H9 (cell line): ENCODE measurements at regions not wholly inside any gene's neighbourhood (a gene's known extent, or its start where the extent isn't known, plus 50 kb on each side); places are given as distances from the start of the nearest gene placed in this dataset.

Experiments used
- DNase-seq: peaks from one replicate; pipeline ENCODE4 v3.0.0-alpha.2; 2017
- H2AFZ ChIP-seq: one replicate; pipeline ENCODE4 v1.6.1; 2013; ENCODE audit warnings: mild to moderate bottlenecking, low read length, control low read depth, moderate library complexity
- H2AK5ac ChIP-seq: 2 replicates; pipeline ENCODE4 v1.6.1; 2013; ENCODE audit warnings: low read length, control low read depth, mixed read lengths; ENCODE audit not compliant: insufficient read length
- H2BK120ac ChIP-seq: one replicate; pipeline ENCODE4 v1.6.1; 2013; ENCODE audit warnings: low read depth, mild to moderate bottlenecking, low read length, control low read depth, inconsistent platforms; ENCODE audit not compliant: poor library complexity, severe bottlenecking
- H2BK12ac ChIP-seq: 2 replicates; pipeline ENCODE4 v1.6.1; 2013; ENCODE audit warnings: low read length, control low read depth, mixed read lengths, low read depth; ENCODE audit not compliant: insufficient read length
- H2BK15ac ChIP-seq: 2 replicates; pipeline ENCODE4 v1.6.1; 2013; ENCODE audit warnings: low read depth, low read length, control low read depth
- H2BK20ac ChIP-seq: one replicate; pipeline ENCODE4 v1.6.1; 2013; ENCODE audit warnings: low read depth, mild to moderate bottlenecking, low read length, control low read depth, inconsistent platforms; ENCODE audit not compliant: poor library complexity, severe bottlenecking
- H2BK5ac ChIP-seq: 2 replicates; pipeline ENCODE4 v1.6.1; 2013; ENCODE audit warnings: low read length, control low read depth, mixed read lengths; ENCODE audit not compliant: insufficient read length
- H3K14ac ChIP-seq: 2 replicates; pipeline ENCODE4 v1.6.1; 2013; ENCODE audit warnings: low read length, control low read depth; ENCODE audit not compliant: insufficient read depth
- H3K18ac ChIP-seq: 2 replicates; pipeline ENCODE4 v1.6.1; 2013; ENCODE audit warnings: low read depth, mild to moderate bottlenecking, mixed read lengths, low read length, control low read depth; ENCODE audit not compliant: insufficient read length
- H3K23ac ChIP-seq: 2 replicates; pipeline ENCODE4 v1.6.1; 2013; ENCODE audit warnings: low read length, control low read depth, mixed read lengths, low read depth; ENCODE audit not compliant: insufficient read length
- H3K23me2 ChIP-seq: 2 replicates; pipeline ENCODE4 v1.6.1; 2013; ENCODE audit warnings: low read depth, mild to moderate bottlenecking, mixed read lengths, low read length, control low read depth; ENCODE audit not compliant: insufficient read length, poor library complexity, severe bottlenecking
- H3K27ac ChIP-seq: 2 replicates; pipeline ENCODE4 v1.5.1; 2013; ENCODE audit warnings: low read length, control low read depth, mixed read lengths, low read depth; ENCODE audit not compliant: insufficient read length
- H3K27me3 ChIP-seq: 2 replicates; pipeline ENCODE4 v1.6.1; 2013; ENCODE audit warnings: low read length, control low read depth, inconsistent platforms; ENCODE audit not compliant: insufficient read depth
- H3K4ac ChIP-seq: 2 replicates; pipeline ENCODE4 v1.6.1; 2013; ENCODE audit warnings: low read depth, mild to moderate bottlenecking, control low read depth, inconsistent platforms, low read length, moderate library complexity
- H3K4me1 ChIP-seq: 2 replicates; pipeline ENCODE4 v1.6.1; 2013; ENCODE audit warnings: low read length, control low read depth, inconsistent platforms; ENCODE audit not compliant: insufficient read depth
- H3K4me2 ChIP-seq: 2 replicates; pipeline ENCODE4 v1.6.1; 2013; ENCODE audit warnings: low read length, control low read depth, mixed read lengths; ENCODE audit not compliant: insufficient read length, insufficient read depth
- H3K56ac ChIP-seq: 2 replicates; pipeline ENCODE4 v1.6.1; 2013; ENCODE audit warnings: low read depth, mild to moderate bottlenecking, mixed read lengths, low read length, control low read depth; ENCODE audit not compliant: insufficient read length
- H3K79me1 ChIP-seq: 2 replicates; pipeline ENCODE4 v1.6.1; 2013; ENCODE audit warnings: low read depth, mild to moderate bottlenecking, moderate library complexity, low read length, control low read depth, inconsistent platforms; ENCODE audit not compliant: insufficient read depth, poor library complexity, severe bottlenecking
- H3K79me2 ChIP-seq: 2 replicates; pipeline ENCODE4 v1.6.1; 2013; ENCODE audit warnings: low read length, control low read depth, inconsistent platforms; ENCODE audit not compliant: insufficient read depth
- H3K9ac ChIP-seq: 2 replicates; pipeline ENCODE4 v1.6.1; 2013; ENCODE audit warnings: low read length, control low read depth, mixed read lengths; ENCODE audit not compliant: insufficient read length; ENCODE audit errors: extremely low read depth
- H3K9me3 ChIP-seq: one replicate; pipeline ENCODE4 v1.6.1; 2013; ENCODE audit warnings: low read depth, low read length, inconsistent platforms; ENCODE audit not compliant: control insufficient read depth
- H3T11ph ChIP-seq: one replicate; pipeline ENCODE4 v1.6.1; 2013; ENCODE audit warnings: mild to moderate bottlenecking, low read length, control low read depth, inconsistent platforms
- H4K20me1 ChIP-seq: one replicate; pipeline ENCODE4 v1.6.1; 2013; ENCODE audit not compliant: control insufficient read depth, insufficient read length, insufficient read depth
- H4K5ac ChIP-seq: 2 replicates; pipeline ENCODE4 v1.6.1; 2013; ENCODE audit warnings: low read depth, mild to moderate bottlenecking, mixed read lengths, low read length, control low read depth; ENCODE audit not compliant: insufficient read length
- H4K8ac ChIP-seq: replicated peaks from 2 replicates; pipeline ENCODE4 v1.6.1; 2013; ENCODE audit warnings: low read length, control low read depth, mixed read lengths, low read depth; ENCODE audit not compliant: insufficient read length
- H4K91ac ChIP-seq: 2 replicates; pipeline ENCODE4 v1.6.1; 2013; ENCODE audit warnings: low read depth, mild to moderate bottlenecking, moderate library complexity, mixed read lengths, low read length, control low read depth; ENCODE audit not compliant: insufficient read length
- H3K27ac Mint-ChIP-seq, 3 experiments: 2 replicates in 2 of 3; 3 replicates in 1 of 3; pipeline ENCODE4 v1.8.0; 2020 to 2021; ENCODE audit warnings: mixed read lengths in 3 of 3, mild to moderate bottlenecking in 1 of 3, moderate library complexity in 1 of 3
- H3K27me3 Mint-ChIP-seq: 2 replicates; pipeline ENCODE4 v1.8.0; 2021; ENCODE audit warnings: low read depth, mild to moderate bottlenecking, moderate library complexity, mixed read lengths
- H3K36me3 Mint-ChIP-seq, 3 experiments: 2 replicates in 2 of 3; 3 replicates in 1 of 3; pipeline ENCODE4 v1.8.0; 2020 to 2021; ENCODE audit warnings: low read depth in 3 of 3, mixed read lengths in 3 of 3; ENCODE audit not compliant: insufficient read depth in 1 of 3
- H3K4me1 Mint-ChIP-seq, 2 experiments: 2 replicates each; pipeline ENCODE4 v1.8.0; 2020; ENCODE audit warnings: mixed read lengths in 2 of 2
- H3K4me3 Mint-ChIP-seq, 2 experiments: 2 replicates in 1 of 2; 3 replicates in 1 of 2; pipeline ENCODE4 v1.8.0; 2020 to 2021; ENCODE audit warnings: mild to moderate bottlenecking in 2 of 2, mixed read lengths in 2 of 2, moderate library complexity in 1 of 2
- H3K9me3 Mint-ChIP-seq, 2 experiments: 2 replicates in 1 of 2; 3 replicates in 1 of 2; pipeline ENCODE4 v1.8.0; 2020; ENCODE audit warnings: mild to moderate bottlenecking in 2 of 2, mixed read lengths in 2 of 2, moderate library complexity in 1 of 2
- CTCF ChIP-seq: fragments of 200-600 bp; sonication (generic); conservative IDR thresholded peaks from 3 replicates; pipeline ENCODE4 v1.8.0; 2021; ENCODE audit warnings: antibody characterized with exemption, mild to moderate bottlenecking
- WGBS: extraction: QIAGEN DNeasy Blood & Tissue Kit; methylation state at CpG from one replicate; pipeline ENCODE4 v1.1.7; 2013; ENCODE audit warnings: missing lambda C conversion rate, low lambda C conversion rate, mixed read lengths; ENCODE audit not compliant: insufficient read length; ENCODE audit errors: extremely low coverage; 5-methylcytosine and 5-hydroxymethylcytosine counted together

DNA sequence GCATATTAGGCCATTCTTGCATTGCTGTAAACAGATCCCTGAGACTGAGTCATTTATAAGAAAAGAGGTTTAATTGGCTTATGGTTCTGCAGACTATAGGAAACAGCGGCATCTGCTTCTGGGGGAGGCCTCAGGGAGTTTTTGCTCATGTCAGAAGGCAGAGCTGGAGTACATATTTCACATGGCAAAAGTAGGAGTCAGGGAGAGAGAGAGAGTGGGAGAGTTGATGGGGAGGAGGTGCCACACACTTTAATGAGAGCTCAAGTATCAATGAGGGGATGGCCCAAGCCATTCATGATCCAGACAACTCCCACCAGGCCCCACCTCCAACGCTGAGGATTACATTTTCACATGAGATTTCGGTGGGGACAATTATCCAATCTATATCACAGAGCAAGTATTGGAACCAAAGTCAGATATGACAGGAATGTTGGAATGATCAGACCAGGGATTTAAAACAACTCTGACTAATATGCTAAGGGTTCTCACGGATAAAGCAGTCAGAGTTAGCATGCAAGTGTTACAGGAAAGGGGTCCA, 795.3 kb upstream of the CELF2 start:
- H3K9me3 ChIP-seq, result no peaks in the 10 kb centered on the region

More for the DNA sequence above, 795.3 kb upstream of the CELF2 start:
- Mint-ChIP-seq H3K27ac (no peak overlapping the region; a peak in 1 of 7 replicates), H3K36me3 (peaks cover 0 to 7% (median 0%) of the 10 kb centered on the region in 3 experiments; a peak in 5 of 7 replicates), H3K4me3 (no peak overlapping the region), H3K4me1 (0 out of 4 replicates have a peak, but pooled peaks cover 0 to 4% of the 10 kb centered on the region in 2 experiments), H3K27me3 (no peaks in the 10 kb centered on the region), H3K9me3 (no peaks in the 10 kb centered on the region)
- Histone ChIP-seq H3K4me1 (peaks cover 3% of the 10 kb centered on the region; the same call in 1 of the 2 replicates), H2BK20ac (no peak overlapping the region), H3K79me1 (no peaks in the 10 kb centered on the region), H4K8ac (no peak overlapping the region), H4K20me1 (no peaks in the 10 kb centered on the region), H3K14ac (no peak overlapping the region), H3K9ac (no peak overlapping the region), H2BK12ac (no peak overlapping the region), H3T11ph (no peak overlapping the region), H3K23me2 (no peaks in the 10 kb centered on the region), H3K23ac (no peak overlapping the region), H3K56ac (no peak overlapping the region), H3K4me2 (no peak overlapping the region), H2BK120ac (no peak overlapping the region), H3K18ac (no peak overlapping the region), H3K4ac (no peak overlapping the region), H4K5ac (no peak overlapping the region), H3K79me2 (no peaks in the 10 kb centered on the region), H2BK15ac (no peak overlapping the region), H2AK5ac (no peak overlapping the region), H2BK5ac (no peak overlapping the region), H2AFZ (no peak overlapping the region), H3K27ac (no peak overlapping the region), H3K27me3 (no peaks in the 10 kb centered on the region), H4K91ac (no peak overlapping the region)
- TF ChIP-seq CTCF, result no peak
- WGBS, result no CpG with 5 or more reads among the region's 4 CpGs
- no peak for DNase-seq
